ENCODE measurements at regions not wholly inside any gene's neighbourhood (a gene's known extent, or its start where the extent isn't known, plus 50 kb on each side); places are given as distances from the start of the nearest gene placed in this dataset.

DNA sequence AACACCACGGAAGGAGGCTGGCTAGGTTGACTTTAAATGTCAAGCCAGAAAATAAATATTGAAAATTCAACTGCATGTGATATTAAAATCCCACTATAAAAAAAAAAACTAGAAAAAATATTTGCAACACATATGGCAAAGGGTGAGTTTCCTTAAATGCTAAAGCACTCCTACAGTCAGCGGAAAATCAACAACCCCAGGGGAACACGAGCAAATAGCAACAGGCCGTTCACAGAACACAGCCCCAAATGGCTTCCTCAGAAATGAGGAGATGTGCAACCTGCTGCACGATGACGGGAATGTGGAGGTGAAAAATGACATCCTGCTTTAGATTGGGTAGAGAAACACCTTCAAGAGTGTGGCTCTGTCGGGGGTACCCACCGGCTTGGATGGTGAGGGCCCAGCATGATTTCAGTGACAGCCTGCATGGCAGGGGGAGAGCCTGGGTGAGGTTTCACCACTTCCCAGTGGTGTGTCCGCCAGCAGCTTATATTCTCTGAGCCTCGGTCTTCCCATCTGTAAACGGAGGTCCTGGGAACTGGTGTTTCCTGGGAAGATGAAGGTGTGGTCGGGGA is 157.9 kb upstream of the GLI2 start:
- TF ChIP-seq, protein P1, sequence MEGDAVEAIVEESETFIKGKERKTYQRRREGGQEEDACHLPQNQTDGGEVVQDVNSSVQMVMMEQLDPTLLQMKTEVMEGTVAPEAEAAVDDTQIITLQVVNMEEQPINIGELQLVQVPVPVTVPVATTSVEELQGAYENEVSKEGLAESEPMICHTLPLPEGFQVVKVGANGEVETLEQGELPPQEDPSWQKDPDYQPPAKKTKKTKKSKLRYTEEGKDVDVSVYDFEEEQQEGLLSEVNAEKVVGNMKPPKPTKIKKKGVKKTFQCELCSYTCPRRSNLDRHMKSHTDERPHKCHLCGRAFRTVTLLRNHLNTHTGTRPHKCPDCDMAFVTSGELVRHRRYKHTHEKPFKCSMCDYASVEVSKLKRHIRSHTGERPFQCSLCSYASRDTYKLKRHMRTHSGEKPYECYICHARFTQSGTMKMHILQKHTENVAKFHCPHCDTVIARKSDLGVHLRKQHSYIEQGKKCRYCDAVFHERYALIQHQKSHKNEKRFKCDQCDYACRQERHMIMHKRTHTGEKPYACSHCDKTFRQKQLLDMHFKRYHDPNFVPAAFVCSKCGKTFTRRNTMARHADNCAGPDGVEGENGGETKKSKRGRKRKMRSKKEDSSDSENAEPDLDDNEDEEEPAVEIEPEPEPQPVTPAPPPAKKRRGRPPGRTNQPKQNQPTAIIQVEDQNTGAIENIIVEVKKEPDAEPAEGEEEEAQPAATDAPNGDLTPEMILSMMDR (IDR thresholded peaks at IDR 0.05; ENCODE audit: control insufficient read depth, insufficient read depth, low read depth, low read length, missing control alignments), result no peak
- DNase-seq (ENCODE audit: low read depth), result no peak
- H3K4me3 ChIP-seq (ENCODE audit: control insufficient read depth, low read depth, low read length), result no peak overlapping the region

DNA sequence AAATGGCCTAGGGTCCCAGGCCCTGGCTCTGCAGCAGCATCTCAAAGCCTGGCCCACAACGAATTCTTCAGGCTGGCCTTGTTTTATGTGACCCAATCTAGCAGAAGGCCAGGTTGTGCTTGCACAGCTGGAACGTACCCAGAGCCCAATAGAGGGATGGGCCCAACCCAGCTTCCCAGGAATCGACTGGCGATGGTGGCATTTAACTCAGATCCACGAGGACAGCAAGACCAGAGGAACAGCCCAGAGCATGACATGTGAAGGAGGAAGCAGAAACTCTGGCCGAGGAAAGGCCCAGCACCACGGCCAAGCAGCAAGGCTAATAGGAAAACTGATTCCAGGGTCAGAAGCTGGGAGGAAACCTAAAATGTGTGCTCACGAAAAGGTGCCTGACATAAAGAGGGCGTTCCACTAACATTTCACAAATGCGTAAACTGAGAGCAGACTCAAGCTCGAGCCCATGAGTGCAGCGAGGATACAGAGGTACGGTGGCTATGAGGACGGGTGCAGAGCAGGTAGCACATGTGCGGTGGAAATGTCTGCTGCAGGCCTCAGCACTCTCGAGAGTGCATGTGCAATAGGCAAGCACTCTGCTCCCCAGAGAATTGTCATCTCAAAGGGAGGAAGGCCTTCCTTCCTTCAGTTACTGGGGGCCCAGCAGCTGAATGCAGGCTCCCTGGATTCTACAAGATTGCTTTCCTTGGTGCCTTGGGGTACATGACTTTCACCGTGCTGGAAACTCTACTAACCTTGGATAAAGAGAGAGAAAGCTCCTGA is 156.9 kb upstream of the GLI2 start:
- DNase-seq (ENCODE audit: low read depth), result no peak
- TF ChIP-seq, protein P1 (IDR thresholded peaks at IDR 0.05; ENCODE audit: control insufficient read depth, insufficient read depth, low read depth, low read length, missing control alignments), result no peak
- no peak overlapping the region for H3K4me3 ChIP-seq (ENCODE audit: control insufficient read depth, low read depth, low read length)

DNA sequence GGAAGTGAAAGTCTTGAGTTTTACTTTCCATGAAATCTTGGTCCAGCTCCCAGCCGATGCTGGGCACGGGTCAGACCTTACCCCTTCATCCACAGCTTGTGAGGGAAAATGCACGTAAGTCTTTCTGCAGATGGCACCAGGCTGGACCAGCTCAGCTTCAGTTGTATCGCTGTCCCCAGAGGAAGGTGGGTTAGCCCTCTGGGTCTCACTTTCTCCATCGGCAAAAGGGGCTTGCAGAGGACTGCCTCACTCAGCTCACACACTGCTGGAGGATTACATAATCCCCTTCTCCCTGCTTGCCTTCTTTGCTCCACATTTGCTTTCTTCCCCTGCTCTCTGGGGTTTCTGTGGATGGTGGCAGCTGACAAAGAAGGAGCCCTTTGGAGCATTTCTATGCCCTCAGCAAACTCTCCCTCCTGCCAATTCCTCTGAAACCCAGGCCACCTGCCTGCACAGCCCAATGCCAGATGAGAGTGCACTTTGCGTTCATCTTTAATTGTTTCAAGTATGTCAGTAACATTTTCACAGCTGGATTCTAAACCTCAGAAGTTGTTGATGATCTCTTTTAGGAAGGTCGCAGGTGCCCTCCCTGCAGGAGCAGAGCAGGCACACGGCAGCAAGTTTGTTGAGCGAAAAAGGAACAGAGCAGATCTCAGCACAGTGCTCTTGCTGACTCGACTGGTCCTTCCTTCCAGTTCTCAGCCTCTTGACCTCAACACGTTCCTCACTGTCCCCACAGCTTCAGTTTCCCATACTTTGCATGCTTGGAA is 155.6 kb upstream of the GLI2 start:
- TF ChIP-seq, protein P1 (IDR thresholded peaks at IDR 0.05; ENCODE audit: control insufficient read depth, insufficient read depth, low read depth, low read length, missing control alignments), result no peak
- H3K4me3 ChIP-seq (ENCODE audit: control insufficient read depth, low read depth, low read length), result no peak overlapping the region
- DNase-seq (ENCODE audit: low read depth), result no peak

DNA sequence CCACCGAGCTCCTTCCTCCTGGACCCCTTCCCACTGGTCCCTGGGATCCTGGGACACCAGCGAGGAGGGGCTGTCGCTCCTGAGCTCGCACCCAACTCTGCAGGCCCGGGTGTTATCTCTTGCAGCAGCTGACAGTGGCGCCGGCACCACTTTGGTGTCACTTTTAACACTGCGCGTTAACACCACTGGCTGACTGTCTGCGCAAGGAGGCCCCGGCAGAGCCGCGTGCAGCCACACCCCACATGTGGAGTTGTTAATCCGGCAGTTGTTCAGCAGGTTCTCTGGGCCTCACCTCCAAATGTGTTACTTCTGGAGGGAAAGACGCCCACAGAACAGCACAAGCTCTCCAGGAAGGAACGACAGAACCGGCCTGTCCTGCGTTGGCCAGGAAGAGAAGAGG is 155.0 kb upstream of the GLI2 start:
- TF ChIP-seq, protein P1 (IDR thresholded peaks at IDR 0.05; ENCODE audit: control insufficient read depth, insufficient read depth, low read depth, low read length, missing control alignments), result no peak

DNA sequence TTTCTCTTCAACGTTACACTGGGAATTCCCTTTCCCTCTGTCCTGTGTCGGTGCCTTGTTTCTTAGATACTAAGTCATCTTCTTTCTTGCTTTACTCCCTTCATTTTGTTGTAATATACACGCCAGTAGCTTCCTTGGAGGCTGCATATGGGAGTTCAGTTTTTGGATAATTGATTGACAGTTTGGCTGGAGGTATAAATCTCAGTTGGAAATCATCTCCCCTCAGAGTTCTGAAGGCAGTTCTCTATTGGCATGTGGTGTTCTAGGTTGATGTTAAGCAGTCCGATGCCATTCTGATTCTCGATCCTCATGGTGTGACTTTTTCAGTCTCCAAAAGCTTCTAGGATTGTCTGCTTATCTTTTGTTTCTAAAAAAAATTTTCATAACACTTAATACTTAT is 152.5 kb upstream of the GLI2 start:
- H3K4me3 ChIP-seq (ENCODE audit: control insufficient read depth, low read depth, low read length), result no peak overlapping the region
- TF ChIP-seq, protein P1 (IDR thresholded peaks at IDR 0.05; ENCODE audit: control insufficient read depth, insufficient read depth, low read depth, low read length, missing control alignments), result no peak
- DNase-seq (ENCODE audit: low read depth), result no peak

More for the DNA sequence above, 155.0 kb upstream of the GLI2 start:
- H3K4me3 ChIP-seq (ENCODE audit: control insufficient read depth, low read depth, low read length), result no peak overlapping the region
- DNase-seq (ENCODE audit: low read depth), result no peak

DNA sequence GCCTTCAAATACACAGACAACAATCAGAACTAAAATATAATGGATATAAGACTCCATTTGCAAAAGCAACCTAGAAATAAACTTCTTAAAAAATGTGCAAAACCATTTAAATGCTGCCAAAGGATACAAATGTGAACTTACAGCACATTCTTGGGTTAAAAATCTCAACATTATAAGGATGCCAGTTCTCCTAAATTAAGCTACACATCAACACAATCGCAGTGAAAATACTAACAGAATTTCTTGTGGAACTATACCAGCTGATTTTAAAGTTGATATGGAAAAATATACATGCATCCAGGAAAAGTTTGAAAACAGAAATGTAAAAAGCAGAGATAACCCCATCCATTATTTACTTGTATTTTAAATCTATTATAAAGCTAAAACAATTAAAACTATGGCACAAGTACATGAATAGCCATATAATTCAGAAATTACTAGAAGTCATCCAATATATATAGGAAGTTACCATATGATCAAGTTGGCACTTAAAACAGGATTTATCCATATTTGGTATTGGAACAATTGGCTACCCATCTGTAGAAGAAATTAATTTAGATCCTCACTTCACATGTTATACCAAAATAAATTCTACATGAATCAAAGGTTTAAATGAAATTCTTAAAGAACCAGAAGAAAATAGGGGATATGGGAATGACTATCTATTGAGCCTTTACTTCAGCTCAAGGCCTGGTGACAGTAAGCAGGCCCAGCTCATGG is 151.7 kb upstream of the GLI2 start:
- TF ChIP-seq, protein P1 (IDR thresholded peaks at IDR 0.05; ENCODE audit: control insufficient read depth, insufficient read depth, low read depth, low read length, missing control alignments), result no peak
- no peak overlapping the region for H3K4me3 ChIP-seq (ENCODE audit: control insufficient read depth, low read depth, low read length)
- DNase-seq (ENCODE audit: low read depth), result no peak

All from AG09309 (cell line).